HL-60 (cell line): ENCODE measurements at regions not wholly inside any gene's neighbourhood (a gene's known extent, or its start where the extent isn't known, plus 50 kb on each side); places are given as distances from the start of the nearest gene placed in this dataset.

Experiments
- DNase-seq, 2 experiments: peaks; one replicate each; pipeline ENCODE4 v3.0.0-alpha.2; 2010 to 2020; ENCODE audit warnings: low read depth in 1 of 2, low spot score in 1 of 2
- H3K27ac ChIP-seq: fragments of 250-450 bp; sonication (Bioruptor Pico); replicated peaks from 2 replicates; pipeline ENCODE4 v1.5.1; 2020; ENCODE audit warnings: mild to moderate bottlenecking, moderate library complexity
- H3K27me3 ChIP-seq: fragments of 250-450 bp; sonication (Bioruptor Pico); 2 replicates; pipeline ENCODE4 v1.5.1; 2021; ENCODE audit warnings: mild to moderate bottlenecking, moderate library complexity; ENCODE audit not compliant: insufficient read depth, poor library complexity, severe bottlenecking
- H3K4me3 ChIP-seq: replicated peaks from 2 replicates; pipeline ENCODE4 v1.5.1; 2011; ENCODE audit warnings: mild to moderate bottlenecking, control low read depth, low read length; ENCODE audit not compliant: insufficient read depth
- CTCF ChIP-seq: IDR thresholded peaks from one replicate; pipeline ENCODE4 v1.5.1; 2011; ENCODE audit warnings: low read length, control low read depth, inconsistent platforms; ENCODE audit not compliant: insufficient read depth
- GABPA ChIP-seq: IDR thresholded peaks from 2 replicates; pipeline ENCODE4 v1.6.1; 2012; ENCODE audit warnings: low read depth
- POLR2AphosphoS5 ChIP-seq: IDR thresholded peaks from 2 replicates; pipeline ENCODE4 v1.6.1; 2012; ENCODE audit warnings: low read depth
- REST ChIP-seq: IDR thresholded peaks from 2 replicates; pipeline ENCODE4 v1.6.1; 2012; ENCODE audit warnings: low read depth; ENCODE audit not compliant: insufficient replicate concordance
- SPI1 ChIP-seq: IDR thresholded peaks from 2 replicates; pipeline ENCODE4 v1.6.1; 2012; ENCODE audit warnings: low read depth, mild to moderate bottlenecking, borderline replicate concordance

GRCh38 chr14:34072921-34073320 is 122.0 kb upstream of the EGLN3 start:
- DNase-seq = no peak
- Histone ChIP-seq H3K27me3 (no peaks in the 10 kb centered on the region), H3K27ac (no peak overlapping the region), H3K4me3 (no peak overlapping the region)
- no peak for TF ChIP-seq SPI1
- no peak for TF ChIP-seq CTCF
- TF ChIP-seq GABPA = no peak
- no peak for TF ChIP-seq POLR2AphosphoS5
- TF ChIP-seq REST = no peak

- no peak overlapping the region for H3K4me3 ChIP-seq
- H3K27ac ChIP-seq = no peak overlapping the region
- TF ChIP-seq GABPA = no peak
- TF ChIP-seq CTCF = no peak
- no peak for TF ChIP-seq POLR2AphosphoS5
- TF ChIP-seq REST = no peak
- no peak for TF ChIP-seq SPI1
- H3K27me3 ChIP-seq = no peaks in the 10 kb centered on the region
- no peak for DNase-seq
These were observed 121.5 kb upstream of the EGLN3 start for GRCh38 chr14:34072401-34072800.

- Histone ChIP-seq H3K4me3 (no peak overlapping the region), H3K27ac (no peak overlapping the region), H3K27me3 (no peaks in the 10 kb centered on the region)
- DNase-seq = no peak
- TF ChIP-seq POLR2AphosphoS5 (no peak), GABPA (no peak), CTCF (no peak), SPI1 (no peak), REST (no peak)
These were observed 120.1 kb upstream of the EGLN3 start for GRCh38 chr14:34070917-34071407.
